CD4-positive, alpha-beta T cell treated with Interleukin-17A for 1 hour (primary cell): ENCODE measurements at regions not wholly inside any gene's neighbourhood (a gene's known extent, or its start where the extent isn't known, plus 50 kb on each side); places are given as distances from the start of the nearest gene placed in this dataset.
"Not testable (repeated sequence)": the region's sequence is repeated elsewhere in the genome, so short reads cannot be mapped to it uniquely, and the experiment has no call there.

ENCODE experiments used
- DNase-seq: peaks from one replicate; pipeline ENCODE4 v3.0.0-alpha.2; 2020

GRCh38 chr18:75723521-75724340, 296.2 kb upstream of the SMIM21 start:
- DNase-seq = no peak

GRCh38 chr18:75714766-75715165, 287.3 kb upstream of the SMIM21 start:
- no peak for DNase-seq

- DNase-seq = not testable (repeated sequence)
Observed at GRCh38 chr18:75712124-75712867, 284.8 kb upstream of the SMIM21 start.

DNA sequence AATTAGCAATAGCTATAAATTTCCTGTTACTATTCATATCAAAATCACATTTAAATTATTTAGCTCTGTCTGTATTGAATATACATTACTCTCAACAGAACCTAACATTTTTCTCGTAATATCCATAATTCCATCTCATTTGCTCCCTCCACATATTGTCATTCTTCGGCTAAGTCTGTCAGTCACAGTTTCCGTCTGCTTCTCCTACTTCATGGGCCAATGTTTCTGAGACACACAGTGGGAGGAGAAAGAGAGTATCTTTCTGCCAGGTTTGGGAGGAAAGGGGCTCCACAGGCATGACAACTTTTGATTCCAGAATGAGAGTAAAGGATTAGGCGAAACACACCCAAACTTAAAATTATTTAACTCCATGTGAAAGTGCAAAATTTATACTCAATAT, 273.1 kb upstream of the SMIM21 start:
- no peak for DNase-seq

DNA sequence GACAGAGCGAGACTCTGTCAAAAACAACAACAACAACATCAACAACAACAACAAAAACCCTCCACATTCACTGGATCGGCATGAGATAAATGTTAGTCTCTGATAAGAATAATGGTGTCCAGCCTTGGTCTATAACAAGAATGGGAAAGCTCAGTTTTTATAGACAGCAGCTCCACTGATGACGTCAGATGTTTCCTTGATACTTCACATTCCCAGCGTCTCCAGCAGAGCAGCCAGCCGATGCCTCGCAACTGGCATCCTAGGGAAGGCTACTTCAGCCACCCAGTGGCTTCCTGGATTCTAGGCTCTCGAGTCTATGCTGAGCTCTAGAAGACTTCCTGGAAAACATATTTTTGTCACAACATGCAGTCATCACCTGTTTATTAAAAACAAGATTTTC, 271.4 kb upstream of the SMIM21 start:
- no peak for DNase-seq

GRCh38 chr18:75697493-75697892, 270.0 kb upstream of the SMIM21 start:
- DNase-seq = no peak

GRCh38 chr18:75696391-75696790, 268.9 kb upstream of the SMIM21 start:
- DNase-seq = no peak

DNA sequence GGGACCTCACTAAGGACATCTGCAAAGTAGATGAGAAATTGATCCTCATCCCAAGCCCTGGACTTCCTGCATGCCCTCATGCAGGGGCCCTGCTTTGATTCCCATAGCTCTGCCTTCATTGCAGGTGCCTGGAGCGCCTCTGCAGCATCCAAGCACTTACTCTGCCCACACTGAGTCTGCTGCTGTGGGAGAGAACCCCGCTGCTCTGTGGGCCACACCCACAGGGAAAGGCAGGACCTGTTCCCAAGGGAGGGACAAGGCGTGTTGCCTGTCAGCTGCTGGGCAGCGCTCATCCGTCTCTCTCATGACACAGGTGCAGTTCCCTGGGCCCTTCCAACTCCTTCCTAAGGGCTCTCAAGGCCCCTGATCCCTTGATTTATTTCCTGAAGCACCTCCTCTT, 266.8 kb upstream of the SMIM21 start:
- no peak for DNase-seq

GRCh38 chr18:75691483-75691882, 264.0 kb upstream of the SMIM21 start:
- DNase-seq = no peak

- DNase-seq = not testable (repeated sequence)
Observed at GRCh38 chr18:75690283-75690682, 262.8 kb upstream of the SMIM21 start.

GRCh38 chr18:75687626-75688025, 260.1 kb upstream of the SMIM21 start:
- DNase-seq = no peak

- no peak for DNase-seq
Observed at GRCh38 chr18:75683426-75683825, 255.9 kb upstream of the SMIM21 start.

- DNase-seq = no peak
Observed at GRCh38 chr18:75681538-75682115, 254.1 kb upstream of the SMIM21 start.

GRCh38 chr18:75679331-75679730, 251.8 kb upstream of the SMIM21 start:
- no peak for DNase-seq

GRCh38 chr18:75678627-75679026, 251.1 kb upstream of the SMIM21 start:
- DNase-seq = no peak

DNA sequence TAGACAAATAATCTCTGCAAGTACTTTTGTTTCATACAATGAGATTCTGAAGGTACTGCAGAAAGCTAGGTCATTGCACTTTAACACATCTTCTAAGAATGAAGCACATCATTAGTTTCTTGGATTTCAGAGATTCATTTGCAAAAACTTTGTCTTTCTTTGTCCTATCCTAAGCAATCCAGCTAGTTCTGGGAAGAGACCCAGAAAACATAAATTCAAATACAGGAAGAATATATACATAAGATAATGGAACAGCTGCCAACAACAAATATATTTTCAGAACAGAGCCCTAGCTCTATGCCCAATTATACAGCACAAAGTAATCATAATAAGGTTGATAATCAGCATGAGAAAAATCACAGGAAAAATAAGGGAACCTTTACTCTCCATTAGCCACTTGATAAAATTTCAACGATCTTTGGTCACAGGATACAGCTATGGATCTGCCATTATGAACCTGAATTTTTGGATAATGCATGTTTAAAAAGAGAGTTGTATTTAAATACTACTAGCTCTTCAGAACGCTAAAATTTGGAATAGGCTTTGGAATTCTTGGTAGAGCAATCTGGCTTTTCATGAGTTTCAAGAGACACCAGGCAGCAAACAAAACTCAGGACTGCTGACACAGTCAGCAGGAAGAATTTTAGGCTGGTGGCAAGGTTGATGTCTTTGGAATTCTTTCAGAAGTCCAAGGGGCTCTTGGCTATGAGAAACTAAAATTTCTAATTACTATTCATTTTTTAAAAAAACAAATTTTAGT, 250.4 kb upstream of the SMIM21 start:
- DNase-seq = no peak

DNA sequence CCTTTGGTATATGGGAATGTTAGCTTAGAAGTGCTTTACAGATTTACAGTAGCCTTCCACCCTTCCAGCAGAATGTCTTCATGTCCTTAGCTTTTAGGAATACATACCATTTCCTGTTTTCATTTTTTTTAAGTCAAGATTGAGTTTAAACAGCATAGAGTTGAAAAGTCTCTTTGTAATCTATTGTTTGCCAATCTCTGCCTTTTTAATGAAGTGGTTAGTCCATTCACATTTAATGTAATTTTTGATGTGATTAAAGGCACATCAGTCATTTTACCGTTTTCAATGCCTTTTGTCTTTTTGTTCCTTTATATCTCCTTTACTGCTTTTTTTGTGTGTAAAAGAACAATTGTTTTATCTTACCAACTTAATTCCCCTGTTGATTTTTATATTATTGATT, 233.4 kb upstream of the SMIM21 start:
- DNase-seq = no peak

DNA sequence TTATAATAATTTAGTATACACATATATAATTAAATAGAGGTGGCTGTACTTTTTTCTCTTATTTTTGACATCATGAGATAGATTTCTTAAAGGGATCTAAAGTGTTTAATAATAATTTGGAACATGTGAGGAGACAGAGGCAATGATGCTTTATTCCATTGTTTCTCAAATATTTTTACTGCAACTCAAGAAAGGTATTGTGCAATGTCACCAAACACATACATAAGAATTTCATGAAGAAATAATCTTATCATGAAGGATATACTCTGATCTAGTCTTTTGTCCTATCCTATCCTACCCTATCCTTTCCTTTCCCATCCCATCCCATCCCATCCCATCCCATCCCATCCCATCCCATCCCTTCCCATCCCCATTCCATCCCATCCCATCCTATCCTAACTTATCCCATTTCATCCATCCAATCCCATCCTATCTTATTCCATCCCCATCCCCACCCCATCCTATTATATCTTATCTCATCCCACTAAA, 232.1 kb upstream of the SMIM21 start:
- DNase-seq = no peak

DNA sequence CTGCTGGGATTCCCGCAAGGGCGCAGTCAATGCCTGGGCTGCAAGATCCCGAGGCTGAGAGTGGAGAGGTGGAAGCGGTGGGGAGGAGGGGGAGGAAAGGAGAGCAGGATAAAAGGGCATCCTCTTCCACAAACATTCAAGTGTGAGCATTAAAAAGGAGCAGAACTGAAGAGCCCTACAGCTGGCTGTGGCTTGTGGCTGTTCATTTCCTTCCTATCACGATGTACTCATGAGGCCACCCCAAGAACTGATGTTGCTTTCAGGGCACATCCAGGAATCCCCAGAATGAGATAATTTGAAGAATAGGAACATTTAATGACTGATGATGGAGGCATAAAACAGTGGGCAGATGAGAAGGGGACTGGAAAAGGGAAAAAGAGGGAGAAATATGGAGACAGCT, 230.8 kb upstream of the SMIM21 start:
- DNase-seq = no peak

DNA sequence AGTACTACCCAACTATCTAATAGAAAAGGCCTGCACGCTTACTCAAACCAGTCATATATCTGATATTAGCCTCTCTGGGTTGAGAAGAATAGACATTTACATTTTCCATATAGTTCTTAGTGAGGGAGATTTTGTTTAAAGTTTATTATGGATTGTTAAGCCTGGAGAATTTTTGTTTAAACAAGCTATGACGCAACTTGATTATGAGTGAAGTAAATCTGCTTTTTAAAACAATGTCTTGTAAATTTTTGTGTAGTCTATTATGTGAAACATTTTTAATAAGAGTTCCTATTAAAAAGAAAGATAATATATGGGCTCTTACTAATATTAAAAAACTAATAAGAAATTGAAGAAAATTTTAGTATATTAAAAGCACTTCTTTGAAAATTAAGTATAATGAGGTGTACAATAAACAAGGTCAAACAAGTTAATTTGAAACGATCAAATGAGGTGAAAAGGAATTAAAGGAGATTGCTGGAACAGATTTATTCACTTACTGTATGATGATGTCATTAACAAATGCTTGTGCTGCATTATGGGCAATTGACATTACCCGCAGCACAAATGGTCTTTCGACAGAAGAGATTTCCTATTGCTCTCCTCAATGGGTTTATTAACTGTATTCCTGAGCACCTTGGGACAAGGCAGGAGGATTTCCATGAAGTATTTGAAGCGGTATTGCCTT, 229.2 kb upstream of the SMIM21 start:
- DNase-seq = no peak

DNA sequence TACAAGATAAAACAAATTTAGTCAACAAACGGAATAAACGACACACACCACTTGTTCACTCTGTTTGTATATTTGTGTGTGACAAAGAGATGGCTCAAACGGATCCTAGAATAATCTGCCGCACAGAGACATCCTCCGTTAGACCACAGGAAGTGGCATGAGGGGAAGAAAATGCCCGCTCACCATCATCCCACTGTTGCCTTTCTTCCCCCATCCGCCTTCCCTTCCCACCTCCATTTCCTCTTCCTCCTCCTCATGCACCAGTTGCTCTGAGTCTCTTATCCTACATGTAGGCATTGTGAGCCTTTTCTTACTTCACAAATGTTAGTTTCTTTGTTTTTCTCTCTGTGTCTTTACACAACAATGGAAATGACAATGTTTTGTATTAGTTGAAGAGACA, 228.5 kb upstream of the SMIM21 start:
- DNase-seq = no peak
